ENCODE measurements at regions not wholly inside any gene's neighbourhood (a gene's known extent, or its start where the extent isn't known, plus 50 kb on each side); places are given as distances from the start of the nearest gene placed in this dataset.

DNA sequence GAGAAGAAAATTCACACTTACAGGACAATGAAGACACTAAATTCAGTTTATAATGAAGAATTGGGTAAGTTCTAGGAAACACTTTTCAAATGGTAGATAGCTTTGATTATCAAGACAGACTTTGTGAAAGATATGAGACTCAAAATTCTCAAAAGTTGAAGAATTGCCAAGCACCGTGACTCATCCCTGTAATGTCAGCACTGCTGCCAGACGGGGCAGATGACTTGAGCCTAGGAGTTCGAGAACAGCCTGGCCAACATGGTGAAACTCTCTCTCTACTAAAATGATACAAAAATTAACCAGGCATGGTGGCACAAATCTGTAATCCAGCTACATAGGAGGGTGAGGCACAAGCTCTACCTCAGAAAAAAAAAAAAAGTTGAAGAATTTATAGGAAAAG is 1820.1 kb upstream of the LRRTM1 start:
- no peak for ATAC-seq
- POLR2A ChIA-PET: no interaction called here
- Histone ChIP-seq H3K27ac (ENCODE audit: low read depth, low read length) (no peak overlapping the region), H3K27me3 (ENCODE audit: control insufficient read depth in 2 of 2, insufficient read depth in 2 of 2, low read length in 2 of 2) (no peaks in the 10 kb centered on the region), H3K4me1 (ENCODE audit: control insufficient read depth in 2 of 2, insufficient read depth in 2 of 2, low read length in 2 of 2) (no peaks in the 10 kb centered on the region), H3K4me3 (ENCODE audit: low read length) (no peak overlapping the region), H3K9me3 (ENCODE audit: control insufficient read depth in 2 of 3, low read length in 3 of 3) (peaks cover 0 to 3% (median 0%) of the 10 kb centered on the region in 3 experiments), H3K36me3 (ENCODE audit: control insufficient read depth in 2 of 3, insufficient read depth in 3 of 3, low read length in 3 of 3) (no peaks in the 10 kb centered on the region)
- no peaks in the 10 kb centered on the region for H3K36me3 Mint-ChIP-seq
- H3K27ac Mint-ChIP-seq: no peak overlapping the region
- H3K27me3 Mint-ChIP-seq: no peaks in the 10 kb centered on the region
- H3K4me3 Mint-ChIP-seq: no peak overlapping the region
- H3K4me1 Mint-ChIP-seq: no peaks in the 10 kb centered on the region
- peaks cover 1 to 43% (median 4%) of the 10 kb centered on the region in 11 donors for H3K9me3 Mint-ChIP-seq
- CTCF ChIA-PET: no interaction called here
- intact Hi-C loops (cut with micrococcal nuclease): no loop called here
- DNase-seq: no peak

DNA sequence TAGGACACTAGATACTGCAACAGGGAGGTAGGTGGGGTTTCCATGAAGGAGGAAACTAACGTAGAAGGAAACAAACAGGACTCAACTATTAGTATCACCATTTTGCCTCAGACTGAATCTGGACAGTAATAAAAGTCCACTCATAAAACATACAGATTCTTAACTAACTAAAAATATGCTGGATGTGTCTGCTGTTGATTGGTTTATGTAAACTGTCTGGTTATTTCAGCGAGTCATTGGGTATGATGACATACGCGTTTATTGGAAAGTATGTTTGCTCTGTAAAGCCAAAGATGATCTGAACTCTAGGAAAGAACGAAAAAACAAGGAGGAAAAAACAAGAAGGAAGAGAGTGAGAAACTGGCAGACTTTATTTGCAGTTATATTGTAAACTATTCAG is 1816.1 kb upstream of the LRRTM1 start:
- Histone ChIP-seq H3K27me3 (ENCODE audit: control insufficient read depth in 2 of 2, insufficient read depth in 2 of 2, low read length in 2 of 2) (no peaks in the 10 kb centered on the region), H3K4me1 (ENCODE audit: control insufficient read depth in 2 of 2, insufficient read depth in 2 of 2, low read length in 2 of 2) (no peaks in the 10 kb centered on the region), H3K9me3 (ENCODE audit: control insufficient read depth in 2 of 3, low read length in 3 of 3) (no peaks in the 10 kb centered on the region), H3K36me3 (ENCODE audit: control insufficient read depth in 2 of 3, insufficient read depth in 3 of 3, low read length in 3 of 3) (no peaks in the 10 kb centered on the region), H3K27ac (ENCODE audit: low read depth, low read length) (no peak overlapping the region), H3K4me3 (ENCODE audit: low read length) (no peak overlapping the region)
- DNase-seq (no peak), ATAC-seq (no peak)
- intact Hi-C loops (cut with micrococcal nuclease): no loop called here
- no peaks in the 10 kb centered on the region for H3K36me3 Mint-ChIP-seq
- ChIA-PET CTCF (no interaction called here), POLR2A (no interaction called here)
- no peak overlapping the region for H3K4me3 Mint-ChIP-seq
- peaks cover 0 to 27% (median 4%) of the 10 kb centered on the region in 11 donors for H3K9me3 Mint-ChIP-seq
- no peak overlapping the region for H3K27ac Mint-ChIP-seq
- H3K27me3 Mint-ChIP-seq: no peaks in the 10 kb centered on the region
- H3K4me1 Mint-ChIP-seq: no peaks in the 10 kb centered on the region

DNA sequence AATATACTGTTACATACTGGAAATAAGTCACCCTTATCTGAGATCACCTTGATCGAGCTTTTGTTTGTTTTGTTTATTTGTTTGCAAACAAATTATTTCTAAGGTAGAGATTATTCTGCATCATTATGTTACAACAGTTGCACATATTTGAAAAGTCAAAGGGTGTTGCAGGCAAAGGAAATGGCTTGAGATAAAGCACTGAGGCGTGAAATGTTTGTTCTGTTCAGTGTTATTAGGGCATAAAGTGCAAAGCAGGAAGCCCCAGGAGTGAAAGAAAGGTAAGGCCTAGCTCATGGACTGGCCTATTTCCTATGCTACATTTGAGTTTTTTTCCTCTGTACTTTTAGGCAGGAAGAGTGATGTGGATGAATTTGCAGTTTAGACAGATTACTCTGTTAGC is 1815.6 kb upstream of the LRRTM1 start:
- Mint-ChIP-seq H3K9me3 (peaks cover 0 to 25% (median 5%) of the 10 kb centered on the region in 11 donors), H3K36me3 (no peaks in the 10 kb centered on the region), H3K4me1 (no peaks in the 10 kb centered on the region), H3K27ac (no peak overlapping the region), H3K27me3 (no peaks in the 10 kb centered on the region), H3K4me3 (no peak overlapping the region)
- intact Hi-C loops (cut with micrococcal nuclease): no loop called here
- ATAC-seq: no peak
- no peaks in the 10 kb centered on the region for H3K27me3 ChIP-seq (ENCODE audit: control insufficient read depth in 2 of 2, insufficient read depth in 2 of 2, low read length in 2 of 2)
- POLR2A ChIA-PET: no interaction called here
- H3K4me1 ChIP-seq (ENCODE audit: control insufficient read depth in 2 of 2, insufficient read depth in 2 of 2, low read length in 2 of 2): no peaks in the 10 kb centered on the region
- H3K36me3 ChIP-seq (ENCODE audit: control insufficient read depth in 2 of 3, insufficient read depth in 3 of 3, low read length in 3 of 3): no peaks in the 10 kb centered on the region
- CTCF ChIA-PET: no interaction called here
- no peaks in the 10 kb centered on the region for H3K9me3 ChIP-seq (ENCODE audit: control insufficient read depth in 2 of 3, low read length in 3 of 3)
- no peak overlapping the region for H3K27ac ChIP-seq (ENCODE audit: low read depth, low read length)
- no peak for DNase-seq
- no peak overlapping the region for H3K4me3 ChIP-seq (ENCODE audit: low read length)

DNA sequence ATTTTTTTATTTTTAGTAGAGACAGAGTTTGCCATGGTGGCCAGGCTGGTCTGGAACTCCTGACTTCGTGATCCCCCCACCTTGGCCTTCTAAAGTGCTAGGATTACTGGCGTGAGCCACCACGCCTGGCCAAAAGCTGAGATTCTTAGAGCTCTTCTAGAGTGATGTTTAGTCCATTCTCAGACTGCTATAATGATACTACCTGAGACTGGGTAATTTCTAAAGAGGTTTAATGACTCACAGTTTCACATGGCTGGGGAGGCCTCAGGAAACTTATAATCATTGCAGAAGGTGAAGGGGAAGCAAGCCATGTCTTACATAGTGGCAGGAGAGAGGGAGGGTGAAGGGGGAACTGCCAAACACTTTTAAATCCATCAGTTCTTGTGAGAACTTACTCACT is 1804.9 kb upstream of the LRRTM1 start:
- Histone ChIP-seq H3K36me3 (ENCODE audit: control insufficient read depth in 2 of 3, insufficient read depth in 3 of 3, low read length in 3 of 3) (no peaks in the 10 kb centered on the region), H3K9me3 (ENCODE audit: control insufficient read depth in 2 of 3, low read length in 3 of 3) (no peaks in the 10 kb centered on the region), H3K27ac (ENCODE audit: low read depth, low read length) (no peak overlapping the region), H3K27me3 (ENCODE audit: control insufficient read depth in 2 of 2, insufficient read depth in 2 of 2, low read length in 2 of 2) (no peaks in the 10 kb centered on the region), H3K4me1 (ENCODE audit: control insufficient read depth in 2 of 2, insufficient read depth in 2 of 2, low read length in 2 of 2) (no peaks in the 10 kb centered on the region), H3K4me3 (ENCODE audit: low read length) (no peak overlapping the region)
- H3K4me3 Mint-ChIP-seq: no peak overlapping the region
- peaks cover 0 to 41% (median 15%) of the 10 kb centered on the region in 11 donors for H3K9me3 Mint-ChIP-seq
- ChIA-PET POLR2A (no interaction called here), CTCF (no interaction called here)
- DNase-seq: no peak
- H3K36me3 Mint-ChIP-seq: peaks cover 0 to 6% (median 0%) of the 10 kb centered on the region in 5 donors
- no peaks in the 10 kb centered on the region for H3K27me3 Mint-ChIP-seq
- H3K27ac Mint-ChIP-seq: no peak overlapping the region
- no peaks in the 10 kb centered on the region for H3K4me1 Mint-ChIP-seq
- intact Hi-C loops (cut with micrococcal nuclease): no loop called here
- no peak for ATAC-seq

DNA sequence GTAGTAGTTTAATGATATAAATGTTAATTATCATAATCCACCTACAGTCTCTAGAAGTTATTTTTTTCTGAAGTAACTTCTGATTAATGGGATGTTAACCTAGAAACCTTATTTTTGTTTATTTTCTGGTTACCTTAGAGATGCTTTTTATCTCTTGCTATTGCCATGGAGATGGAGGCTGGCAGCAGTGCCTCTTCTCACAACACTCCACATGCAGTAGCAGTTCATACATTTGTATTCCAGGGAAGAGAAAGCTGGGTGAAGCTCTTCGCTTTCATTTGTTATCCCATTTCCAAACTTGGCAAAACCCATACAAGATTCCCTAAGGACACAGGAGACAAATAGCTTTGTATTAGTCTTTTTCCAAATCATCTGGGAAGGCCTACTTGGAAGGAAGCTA is 1794.1 kb upstream of the LRRTM1 start:
- Histone ChIP-seq H3K4me3 (ENCODE audit: low read length) (no peak overlapping the region), H3K27ac (ENCODE audit: low read depth, low read length) (no peak overlapping the region), H3K36me3 (ENCODE audit: control insufficient read depth in 2 of 3, insufficient read depth in 3 of 3, low read length in 3 of 3) (no peaks in the 10 kb centered on the region), H3K27me3 (ENCODE audit: control insufficient read depth in 2 of 2, insufficient read depth in 2 of 2, low read length in 2 of 2) (no peaks in the 10 kb centered on the region), H3K4me1 (ENCODE audit: control insufficient read depth in 2 of 2, insufficient read depth in 2 of 2, low read length in 2 of 2) (no peaks in the 10 kb centered on the region), H3K9me3 (ENCODE audit: control insufficient read depth in 2 of 3, low read length in 3 of 3) (peaks cover 0 to 5% (median 0%) of the 10 kb centered on the region in 3 experiments)
- Mint-ChIP-seq H3K27me3 (no peaks in the 10 kb centered on the region), H3K36me3 (no peaks in the 10 kb centered on the region), H3K4me3 (no peak overlapping the region), H3K27ac (no peak overlapping the region), H3K9me3 (peaks cover 0 to 10% (median 2%) of the 10 kb centered on the region in 11 donors), H3K4me1 (no peaks in the 10 kb centered on the region)
- DNase-seq (no peak), ATAC-seq (no peak)
- CTCF ChIA-PET: interaction anchor here (0.6 kb wide), 1 partner anchor 320 kb away, joined by 3 read pairs; no protein-coding TSS in a partner anchor
- intact Hi-C loops (cut with micrococcal nuclease): no loop called here
- POLR2A ChIA-PET: no interaction called here

DNA sequence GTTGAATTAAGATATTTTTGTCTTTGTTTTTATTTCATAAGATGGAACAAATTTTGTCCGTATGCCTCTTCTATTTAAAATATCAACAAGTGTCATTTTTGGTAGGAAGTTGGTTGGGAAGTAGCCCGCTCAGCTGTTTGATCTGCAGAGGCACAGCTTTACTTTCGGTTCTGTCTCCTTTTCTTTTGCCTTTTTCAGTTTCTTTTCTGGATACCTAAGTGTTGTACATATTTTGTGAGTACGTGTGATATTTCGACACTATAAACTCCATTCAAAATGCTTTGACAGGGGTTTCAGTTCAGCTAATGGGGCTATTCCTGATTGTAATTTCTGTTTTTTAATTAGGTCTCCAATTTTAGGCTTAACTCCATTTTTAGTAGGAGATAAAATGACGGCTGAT is 1785.0 kb upstream of the LRRTM1 start:
- ChIA-PET POLR2A (no interaction called here), CTCF (no interaction called here)
- ATAC-seq (no peak), DNase-seq (no peak)
- H3K27ac Mint-ChIP-seq: no peak overlapping the region
- Histone ChIP-seq H3K9me3 (ENCODE audit: control insufficient read depth in 2 of 3, low read length in 3 of 3) (peaks cover 0 to 5% (median 0%) of the 10 kb centered on the region in 3 experiments), H3K27ac (ENCODE audit: low read depth, low read length) (no peak overlapping the region), H3K36me3 (ENCODE audit: control insufficient read depth in 2 of 3, insufficient read depth in 3 of 3, low read length in 3 of 3) (no peaks in the 10 kb centered on the region), H3K4me3 (ENCODE audit: low read length) (no peak overlapping the region), H3K27me3 (ENCODE audit: control insufficient read depth in 2 of 2, insufficient read depth in 2 of 2, low read length in 2 of 2) (no peaks in the 10 kb centered on the region), H3K4me1 (ENCODE audit: control insufficient read depth in 2 of 2, insufficient read depth in 2 of 2, low read length in 2 of 2) (no peaks in the 10 kb centered on the region)
- intact Hi-C loops (cut with micrococcal nuclease): no loop called here
- H3K9me3 Mint-ChIP-seq: peaks cover 4 to 31% (median 11%) of the 10 kb centered on the region in 11 donors
- no peaks in the 10 kb centered on the region for H3K4me1 Mint-ChIP-seq
- H3K36me3 Mint-ChIP-seq: peaks cover 0 to 5% (median 0%) of the 10 kb centered on the region in 5 donors
- no peaks in the 10 kb centered on the region for H3K27me3 Mint-ChIP-seq
- H3K4me3 Mint-ChIP-seq: peak overlapping the region in 1 of 10 donors; percentile 29

DNA sequence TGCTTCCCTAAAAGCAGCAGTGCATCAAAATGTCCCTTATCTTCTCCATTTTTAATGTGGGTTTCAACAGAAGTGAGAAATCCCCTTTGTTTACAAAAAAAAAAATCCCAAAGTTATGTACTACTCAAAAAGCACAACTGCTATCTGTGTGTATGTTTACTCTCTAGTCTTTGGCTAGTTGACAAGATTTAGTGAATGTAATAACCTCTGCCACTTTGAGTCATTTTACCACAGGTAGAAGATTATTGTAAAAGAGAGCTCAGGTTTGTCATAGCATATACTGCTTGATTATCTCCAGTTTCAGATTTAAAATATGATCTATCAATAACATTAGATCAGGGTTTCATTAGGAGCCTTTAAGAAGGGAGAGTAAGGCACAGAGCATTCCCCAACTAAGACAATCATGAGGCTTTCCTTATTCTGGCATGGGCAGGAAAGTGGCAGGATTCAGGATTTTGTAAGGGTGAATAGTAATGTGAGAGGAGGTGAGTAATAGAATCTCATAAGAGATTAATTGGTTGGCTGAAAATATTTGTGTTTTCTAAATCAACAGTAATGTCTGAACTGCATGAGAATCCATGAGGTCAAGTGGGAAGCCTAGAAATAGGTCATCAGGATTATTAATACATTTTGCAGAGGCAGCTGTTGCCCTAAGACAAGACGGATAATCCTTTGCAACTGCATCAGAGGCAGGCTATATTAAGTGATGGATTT is 1780.3 kb upstream of the LRRTM1 start:
- Mint-ChIP-seq H3K4me3 (no peak overlapping the region), H3K27ac (no peak overlapping the region), H3K27me3 (no peaks in the 10 kb centered on the region), H3K36me3 (peaks cover 0 to 5% (median 0%) of the 10 kb centered on the region in 5 donors), H3K9me3 (peaks cover 4 to 42% (median 11%) of the 10 kb centered on the region in 11 donors), H3K4me1 (no peaks in the 10 kb centered on the region)
- H3K27ac ChIP-seq (ENCODE audit: low read depth, low read length): no peak overlapping the region
- POLR2A ChIA-PET: no interaction called here
- H3K27me3 ChIP-seq (ENCODE audit: control insufficient read depth in 2 of 2, insufficient read depth in 2 of 2, low read length in 2 of 2): no peaks in the 10 kb centered on the region
- H3K4me3 ChIP-seq (ENCODE audit: low read length): no peak overlapping the region
- intact Hi-C loops (cut with micrococcal nuclease): no loop called here
- no peak for DNase-seq
- no peaks in the 10 kb centered on the region for H3K36me3 ChIP-seq (ENCODE audit: control insufficient read depth in 2 of 3, insufficient read depth in 3 of 3, low read length in 3 of 3)
- no peaks in the 10 kb centered on the region for H3K9me3 ChIP-seq (ENCODE audit: control insufficient read depth in 2 of 3, low read length in 3 of 3)
- H3K4me1 ChIP-seq (ENCODE audit: control insufficient read depth in 2 of 2, insufficient read depth in 2 of 2, low read length in 2 of 2): no peaks in the 10 kb centered on the region
- CTCF ChIA-PET: no interaction called here
- ATAC-seq: no peak
